LNCaP clone FGC (cell line): ENCODE measurements at regions not wholly inside any gene's neighbourhood (a gene's known extent, or its start where the extent isn't known, plus 50 kb on each side); places are given as distances from the start of the nearest gene placed in this dataset.
A peak's percentile ranks its signal among the peaks of the same experiment; 100 is the strongest.

Experiments used
- DNase-seq: peaks from one replicate; pipeline ENCODE4 v3.0.0-alpha.2; 2011; ENCODE audit warnings: low read depth
- H3K4me3 ChIP-seq: 2 replicates; pipeline ENCODE4 v1.5.1; 2011; ENCODE audit warnings: mild to moderate bottlenecking, low read depth, low read length, control low read depth
- TF ChIP-seq, protein P1 (sequence below): IDR thresholded peaks from 2 replicates; pipeline ENCODE4 v1.5.1; 2012; ENCODE audit warnings: mild to moderate bottlenecking; ENCODE audit not compliant: control insufficient read depth, insufficient read depth; ENCODE audit errors: extremely low read depth

- DNase-seq: no peak
- TF ChIP-seq, protein P1, sequence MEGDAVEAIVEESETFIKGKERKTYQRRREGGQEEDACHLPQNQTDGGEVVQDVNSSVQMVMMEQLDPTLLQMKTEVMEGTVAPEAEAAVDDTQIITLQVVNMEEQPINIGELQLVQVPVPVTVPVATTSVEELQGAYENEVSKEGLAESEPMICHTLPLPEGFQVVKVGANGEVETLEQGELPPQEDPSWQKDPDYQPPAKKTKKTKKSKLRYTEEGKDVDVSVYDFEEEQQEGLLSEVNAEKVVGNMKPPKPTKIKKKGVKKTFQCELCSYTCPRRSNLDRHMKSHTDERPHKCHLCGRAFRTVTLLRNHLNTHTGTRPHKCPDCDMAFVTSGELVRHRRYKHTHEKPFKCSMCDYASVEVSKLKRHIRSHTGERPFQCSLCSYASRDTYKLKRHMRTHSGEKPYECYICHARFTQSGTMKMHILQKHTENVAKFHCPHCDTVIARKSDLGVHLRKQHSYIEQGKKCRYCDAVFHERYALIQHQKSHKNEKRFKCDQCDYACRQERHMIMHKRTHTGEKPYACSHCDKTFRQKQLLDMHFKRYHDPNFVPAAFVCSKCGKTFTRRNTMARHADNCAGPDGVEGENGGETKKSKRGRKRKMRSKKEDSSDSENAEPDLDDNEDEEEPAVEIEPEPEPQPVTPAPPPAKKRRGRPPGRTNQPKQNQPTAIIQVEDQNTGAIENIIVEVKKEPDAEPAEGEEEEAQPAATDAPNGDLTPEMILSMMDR: no peak
- no peak overlapping the region for H3K4me3 ChIP-seq
These were observed 53.8 kb upstream of the PSEN2 start for GRCh38 chr1:226816576-226816975.

DNA sequence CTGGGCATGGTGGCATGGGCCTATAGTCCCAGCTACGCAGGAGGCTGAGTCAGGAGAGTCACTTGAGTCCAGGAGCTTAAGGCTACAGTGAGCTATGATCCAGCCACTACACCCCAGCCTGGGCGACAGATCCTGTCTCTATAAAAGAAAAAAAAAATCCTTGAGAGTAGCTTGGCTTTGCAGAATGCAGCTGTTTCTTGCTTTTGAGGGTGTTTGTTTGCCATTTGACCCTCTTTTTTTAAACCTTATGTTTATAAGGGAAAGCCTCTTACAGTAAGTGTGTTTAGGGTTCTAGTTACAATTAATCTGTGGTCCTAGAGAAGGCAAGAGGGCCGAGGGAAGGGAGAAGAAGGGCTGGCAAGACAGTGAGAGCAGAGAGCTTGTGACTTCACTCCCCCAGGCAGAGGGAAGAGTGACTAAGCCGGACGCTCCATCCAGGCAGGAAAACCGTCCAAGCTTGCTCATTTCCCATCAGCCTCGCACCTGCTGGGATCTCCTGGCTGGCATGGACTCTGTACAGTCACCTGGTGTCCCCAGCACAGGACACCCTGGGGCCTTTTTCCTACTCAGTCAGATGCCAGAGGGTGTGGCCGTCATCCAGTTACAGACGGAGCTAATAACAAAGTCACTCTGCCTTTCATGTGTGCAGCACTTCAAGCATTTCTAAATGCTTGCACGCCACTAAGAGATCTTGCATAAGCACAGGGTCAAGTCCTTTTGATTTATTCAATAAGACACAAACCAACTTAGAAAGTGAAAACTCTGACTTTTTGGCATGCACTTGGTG lies 55.5 kb upstream of the PSEN2 start:
- DNase-seq: peak; percentile 94
- TF ChIP-seq, protein P1: no peak
- H3K4me3 ChIP-seq: no peak overlapping the region

GRCh38 chr1:226813671-226814591 lies 56.5 kb upstream of the PSEN2 start:
- DNase-seq: no peak
- TF ChIP-seq, protein P1: no peak
- H3K4me3 ChIP-seq: no peak overlapping the region

DNA sequence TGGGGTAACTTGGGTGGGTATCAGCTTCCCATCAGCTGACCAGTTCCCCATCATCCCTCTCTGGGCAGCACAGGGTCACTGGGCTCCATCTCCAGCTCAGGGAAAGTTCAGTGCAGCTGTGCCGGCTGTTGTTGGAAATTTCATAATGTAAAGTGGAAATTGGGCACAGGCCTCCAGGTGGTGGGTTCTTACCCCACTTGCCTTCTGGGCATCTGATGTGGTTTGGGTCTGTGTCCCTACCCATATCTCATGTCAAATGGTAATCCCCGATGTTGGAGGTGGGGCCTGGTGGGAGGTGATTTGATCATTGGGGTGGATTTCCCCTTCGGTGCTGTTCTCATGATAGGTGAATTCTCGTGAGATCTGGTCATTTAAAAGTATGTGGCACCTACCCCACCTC lies 59.7 kb upstream of the PSEN2 start:
- TF ChIP-seq, protein P1: no peak
- no peak overlapping the region for H3K4me3 ChIP-seq
- DNase-seq: no peak

GRCh38 chr1:226809785-226810571 lies 60.4 kb upstream of the PSEN2 start:
- TF ChIP-seq, protein P1: no peak
- no peak for DNase-seq
- H3K4me3 ChIP-seq: no peak overlapping the region

DNA sequence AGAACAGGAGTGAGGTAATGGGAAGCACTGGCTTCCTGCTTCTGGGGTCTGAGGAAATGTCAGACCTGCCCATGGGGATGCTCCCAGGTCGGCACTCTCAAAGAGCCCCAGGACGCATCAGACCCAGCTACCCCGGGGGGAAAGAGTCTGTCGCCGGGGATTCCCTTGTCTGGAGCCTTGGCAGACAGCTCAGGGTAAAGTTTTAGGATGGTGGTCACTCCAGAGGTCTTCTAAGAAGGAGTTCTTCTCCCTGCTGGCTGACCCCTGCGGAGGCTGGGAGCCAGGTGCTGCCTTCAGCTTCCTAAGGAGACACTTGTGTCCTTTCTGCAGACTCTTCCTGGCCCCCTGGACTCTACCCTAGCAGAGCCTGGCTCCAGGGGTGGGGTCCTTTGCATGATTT lies 61.9 kb upstream of the PSEN2 start:
- no peak for DNase-seq
- TF ChIP-seq, protein P1: no peak
- H3K4me3 ChIP-seq: no peak overlapping the region
